HG02571 (cell line): ENCODE measurements at regions not wholly inside any gene's neighbourhood (a gene's known extent, or its start where the extent isn't known, plus 50 kb on each side); places are given as distances from the start of the nearest gene placed in this dataset.
"Not testable (repeated sequence)": the region's sequence is repeated elsewhere in the genome, so short reads cannot be mapped to it uniquely, and the experiment has no call there.

Experiments
- ATAC-seq: cut with Tn5 transposase; IDR thresholded peaks from one replicate; pipeline ENCODE4 v1.9.1; 2021; ENCODE audit warnings: mild to moderate bottlenecking, moderate library complexity; ENCODE audit not compliant: unreplicated experiment

DNA sequence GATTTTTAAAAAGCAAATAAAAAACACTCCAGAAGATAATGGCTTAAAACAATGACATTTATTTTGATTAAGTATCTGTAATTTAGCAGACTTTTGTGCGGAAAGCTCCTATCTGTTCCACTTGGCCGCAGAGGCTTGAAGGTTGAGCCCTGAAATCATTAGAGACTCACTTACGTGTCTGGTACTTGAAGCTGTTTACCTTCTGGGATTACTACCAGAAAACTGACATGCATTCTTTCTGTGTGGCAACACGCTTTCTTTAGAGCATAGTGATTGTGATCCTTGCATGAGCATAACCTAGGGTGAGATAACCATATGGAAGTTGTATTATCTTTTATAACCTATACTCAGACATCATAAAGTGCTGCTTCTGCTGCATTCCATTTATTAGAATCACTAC is 298.5 kb downstream of the SI start:
- no peak for ATAC-seq

DNA sequence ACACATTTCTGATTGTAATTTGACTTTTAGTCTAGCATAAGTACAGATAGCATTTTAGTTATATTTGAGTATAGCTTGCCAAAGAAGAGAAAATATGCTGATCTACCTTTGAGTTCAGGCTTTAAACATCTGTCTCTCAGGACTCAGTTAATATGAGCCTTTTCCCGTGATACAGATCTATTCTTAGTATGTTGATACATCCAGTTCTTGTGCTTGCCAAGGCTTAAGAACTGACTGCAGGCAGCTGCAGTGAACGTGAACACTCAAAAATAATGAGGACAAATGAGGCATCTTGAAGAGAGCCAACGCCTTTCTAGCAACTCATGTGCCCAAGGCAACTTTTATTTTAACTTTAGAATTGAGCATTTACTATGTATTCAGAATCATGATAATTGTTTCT is 325.5 kb downstream of the SI start:
- no peak for ATAC-seq

DNA sequence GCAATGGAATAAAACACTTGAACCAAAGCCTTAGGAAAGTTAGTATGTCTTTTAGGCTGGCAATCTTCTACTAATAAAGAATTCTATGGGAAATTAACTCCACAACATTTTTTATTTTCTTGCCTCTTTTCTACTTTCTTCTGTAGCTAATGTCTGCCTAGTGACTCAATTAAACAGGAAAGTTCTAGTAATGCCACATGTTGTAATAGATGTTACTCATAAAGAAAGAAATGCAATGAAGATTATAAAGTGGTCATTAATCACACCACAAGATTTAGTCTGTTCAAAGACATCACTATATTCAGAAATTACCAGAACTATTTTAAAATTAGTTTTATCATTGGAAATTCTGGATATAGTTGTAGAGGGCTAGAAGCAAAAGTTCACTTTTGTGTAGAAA is 329.7 kb downstream of the SI start:
- ATAC-seq = no peak

DNA sequence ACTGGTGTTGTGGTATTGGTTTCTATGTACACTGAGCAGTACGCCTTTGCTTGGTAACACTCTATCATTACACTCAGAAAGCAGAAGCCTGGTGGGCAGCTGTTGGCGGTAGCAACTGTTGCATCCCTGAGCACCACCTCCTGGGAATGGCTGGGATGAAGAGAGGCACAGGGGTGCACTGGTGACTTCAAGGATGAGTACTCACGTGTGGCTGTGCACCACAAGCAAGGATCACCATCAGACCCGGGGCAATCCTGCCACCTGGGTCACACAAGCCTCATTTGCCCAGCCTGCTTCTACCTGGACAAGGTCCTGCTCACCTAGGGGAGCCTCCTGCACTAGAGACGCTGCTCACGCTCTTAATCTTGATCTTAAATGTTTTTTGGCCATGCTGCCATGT is 336.4 kb downstream of the SI start:
- ATAC-seq = no peak

DNA sequence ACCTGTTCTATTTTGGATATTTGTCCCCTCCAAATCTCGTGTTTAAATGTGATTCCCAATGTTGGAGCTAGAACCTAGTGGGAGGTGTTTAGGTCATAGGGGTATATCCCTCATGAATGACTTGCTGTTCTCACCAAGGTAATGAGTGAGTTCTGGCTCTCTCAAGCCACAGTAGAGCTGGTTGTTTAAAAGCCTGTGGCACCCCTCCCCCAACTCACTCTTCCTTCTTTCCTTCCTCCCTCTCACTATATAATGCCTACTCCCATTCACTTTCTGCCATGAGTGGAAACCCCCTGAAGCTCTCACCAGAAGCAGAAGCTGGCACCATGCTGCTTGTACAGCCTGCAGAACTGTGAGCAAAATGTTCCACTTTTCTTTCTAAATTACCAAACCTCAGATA is 341.1 kb downstream of the SI start:
- ATAC-seq = no peak

DNA sequence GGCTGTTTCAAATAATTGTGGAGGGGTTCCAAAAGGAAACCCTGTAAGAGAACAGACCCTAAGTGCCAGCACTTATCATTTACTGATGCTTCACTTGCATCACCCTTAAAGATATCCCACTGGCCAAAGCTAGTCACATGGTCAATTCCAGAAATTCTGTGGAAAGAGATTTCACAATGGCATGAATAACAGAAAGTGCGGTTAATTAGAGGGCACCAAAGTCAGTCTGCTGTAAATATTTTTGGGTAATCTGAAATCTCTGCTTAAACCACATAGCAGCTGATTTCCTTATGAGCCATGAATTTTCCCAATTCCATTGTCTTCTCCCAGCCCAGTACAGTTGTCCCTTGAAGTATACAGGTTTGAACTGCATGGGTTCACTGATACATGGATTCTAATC is 346.1 kb downstream of the SI start:
- ATAC-seq = no peak

DNA sequence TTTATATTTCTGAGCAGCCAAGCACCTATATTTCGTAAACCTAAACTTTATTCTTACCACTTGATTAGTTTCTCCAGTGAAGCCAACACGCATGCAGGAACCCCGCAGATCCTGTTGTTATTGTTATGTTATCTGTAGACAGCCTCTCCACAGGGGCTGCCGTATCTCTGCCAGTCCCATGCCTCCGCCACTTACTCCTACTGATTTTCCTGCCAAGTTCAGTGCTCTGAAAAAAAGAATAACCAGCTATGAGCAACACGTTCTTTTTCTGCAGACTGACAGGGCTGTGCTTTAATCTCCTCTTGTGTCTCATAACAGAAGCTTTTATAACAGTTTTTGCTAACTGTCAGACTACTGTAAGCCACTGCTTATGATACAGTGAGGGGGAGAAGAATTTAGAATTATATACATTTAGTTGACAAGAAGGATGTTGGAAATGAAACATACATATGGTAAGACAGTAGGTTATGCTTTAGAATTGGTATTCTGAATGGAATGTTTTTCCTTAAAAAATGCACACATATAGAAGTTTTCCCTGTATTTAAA is 347.4 kb downstream of the SI start:
- no peak for ATAC-seq

DNA sequence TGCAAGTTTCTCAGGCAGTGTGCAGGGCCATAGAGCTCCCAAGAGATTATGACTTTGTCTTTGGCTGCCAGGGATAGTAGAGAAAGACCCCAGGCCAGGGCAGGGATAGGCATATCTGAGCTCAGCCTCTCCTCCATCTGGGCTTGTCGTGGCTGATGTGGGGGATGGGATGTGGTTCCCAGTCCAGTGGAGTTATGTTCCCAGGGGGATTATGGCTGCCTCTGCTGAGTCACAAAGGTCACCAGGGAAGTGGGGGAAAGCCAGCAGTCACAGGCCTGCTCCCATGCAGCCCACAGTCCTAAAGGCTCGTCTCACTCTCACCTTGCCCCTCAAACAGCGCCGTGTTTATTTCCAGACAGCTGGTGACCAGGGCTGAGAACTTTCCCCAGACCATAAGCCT is 354.9 kb downstream of the SI start:
- ATAC-seq = no peak

DNA sequence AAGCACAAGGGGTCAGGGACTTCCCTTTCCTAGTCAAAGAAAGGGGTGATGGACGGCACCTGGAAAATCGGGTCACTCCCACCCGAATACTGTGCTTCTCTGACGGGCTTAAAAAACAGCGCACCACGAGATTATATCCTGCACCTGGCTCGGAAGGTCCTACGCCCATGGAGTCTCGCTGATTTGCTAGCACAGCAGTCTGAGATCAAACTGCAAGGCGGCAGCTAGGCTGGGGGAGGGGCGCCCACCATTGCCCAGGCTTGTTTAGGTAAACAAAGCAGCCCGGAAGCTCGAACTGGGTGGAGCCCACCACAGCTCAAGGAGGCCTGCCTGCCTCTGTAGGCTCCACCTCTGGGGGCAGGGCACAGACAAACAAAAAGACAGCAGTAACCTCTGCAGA is 375.5 kb downstream of the SI start:
- ATAC-seq = not testable (repeated sequence)

DNA sequence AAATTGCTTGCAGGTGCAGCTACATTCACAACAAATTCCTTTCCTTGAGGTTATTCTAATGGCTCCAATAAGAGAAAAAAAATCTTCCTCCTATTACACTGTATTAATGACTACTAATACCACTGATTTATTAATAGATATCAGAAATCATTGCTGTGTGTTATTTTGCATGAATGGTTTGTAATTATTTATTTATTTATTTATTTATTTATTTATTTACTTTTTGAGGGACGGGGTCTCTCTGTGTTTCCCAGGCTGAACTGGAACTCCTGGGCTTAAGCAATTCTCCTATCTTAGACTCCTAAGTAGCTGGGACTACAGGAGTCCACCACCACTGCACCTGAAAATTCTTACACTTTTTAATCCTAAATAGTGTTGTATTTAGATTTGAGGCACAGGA is 390.4 kb downstream of the SI start:
- ATAC-seq = no peak

DNA sequence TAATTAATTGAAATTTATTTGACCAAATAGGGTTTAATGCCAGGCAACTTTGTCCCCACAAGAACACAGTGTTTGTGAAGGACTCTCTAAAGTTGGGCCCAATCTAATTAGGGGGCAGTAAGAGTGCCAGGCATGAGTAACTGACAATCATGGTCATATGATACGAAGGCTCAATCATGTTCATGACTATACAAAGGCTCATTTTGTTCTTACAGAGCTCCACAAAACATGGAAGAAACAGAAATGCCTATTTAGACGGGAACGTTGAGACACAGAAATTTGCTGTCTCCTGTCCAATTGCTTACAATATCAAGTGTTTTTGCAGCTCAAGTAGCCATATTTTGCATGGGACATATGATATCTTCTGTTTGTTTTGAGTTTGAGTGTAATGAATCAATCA is 391.1 kb downstream of the SI start:
- ATAC-seq = no peak

DNA sequence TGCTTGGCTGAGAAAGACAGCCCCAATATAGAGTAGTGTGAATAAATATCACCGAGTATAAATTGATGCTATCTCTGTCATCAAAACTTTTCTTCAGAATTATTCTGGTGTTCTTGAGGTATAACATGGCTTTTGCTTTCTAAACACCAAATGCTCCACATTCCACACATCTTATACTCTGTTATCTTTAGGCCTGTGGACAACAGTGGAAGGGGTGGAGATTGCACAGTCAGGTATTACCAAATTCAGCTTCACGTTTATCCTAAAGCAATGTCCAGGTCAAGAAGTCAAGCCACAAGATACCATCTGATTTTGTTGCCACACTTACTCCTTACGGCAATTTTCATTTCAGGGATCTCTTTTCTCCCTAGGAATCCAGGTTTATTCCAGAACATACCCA is 394.8 kb downstream of the SI start:
- no peak for ATAC-seq

DNA sequence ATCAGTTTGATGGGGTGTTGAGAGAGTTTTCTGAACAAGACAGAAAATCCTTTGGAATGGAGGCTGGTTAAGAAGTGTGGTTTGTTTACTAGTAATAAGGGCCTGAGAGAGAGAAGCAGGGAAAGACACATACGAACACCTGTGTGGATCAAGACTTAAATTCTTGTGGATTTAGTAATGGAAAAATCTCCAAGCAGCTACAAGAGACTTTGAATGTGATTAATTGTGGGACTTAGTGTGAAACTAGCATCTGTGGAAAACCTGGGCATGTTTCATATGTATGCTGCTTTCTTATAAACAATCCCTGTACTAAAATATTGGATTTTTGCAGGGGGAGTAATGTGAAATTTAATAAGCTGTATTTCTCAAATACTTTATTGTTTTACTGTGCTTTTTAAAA is 399.1 kb downstream of the SI start:
- ATAC-seq = no peak

DNA sequence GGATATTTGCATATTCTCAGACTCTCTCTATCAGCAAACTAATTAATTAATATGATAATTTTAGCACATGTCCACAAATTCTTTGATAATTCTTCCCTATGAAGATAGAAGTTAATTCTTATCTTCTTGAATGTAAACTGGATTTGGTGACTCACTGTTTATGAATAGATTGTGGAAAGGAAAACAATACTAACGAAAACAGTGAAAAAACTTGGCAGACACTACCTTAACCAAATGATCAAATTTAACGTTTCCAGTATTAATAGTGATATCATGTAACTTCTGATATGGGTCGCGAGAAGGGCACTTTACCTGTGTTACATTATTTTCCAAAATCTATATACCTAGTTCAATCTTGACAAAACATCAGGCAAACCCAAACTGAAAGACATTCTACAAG is 401.0 kb downstream of the SI start:
- ATAC-seq = no peak

DNA sequence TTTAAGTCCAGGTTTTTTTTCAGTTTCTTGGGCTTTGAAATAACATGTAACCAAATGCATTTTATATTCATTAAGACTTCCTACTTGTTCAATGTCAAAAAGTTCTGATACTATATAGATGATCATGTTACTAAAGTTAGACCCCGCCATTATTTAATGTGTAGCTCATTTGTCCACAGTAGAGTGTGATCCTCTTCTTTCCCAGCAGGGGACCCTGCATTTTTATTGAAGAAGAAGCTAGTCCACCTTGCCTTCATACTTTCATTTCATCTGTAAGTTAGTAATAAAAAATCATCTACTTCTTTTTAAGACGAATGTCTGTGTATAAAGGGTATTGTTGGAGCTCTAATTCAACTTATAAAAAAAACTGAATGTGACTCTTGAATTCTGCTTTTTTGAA is 404.6 kb downstream of the SI start:
- no peak for ATAC-seq

DNA sequence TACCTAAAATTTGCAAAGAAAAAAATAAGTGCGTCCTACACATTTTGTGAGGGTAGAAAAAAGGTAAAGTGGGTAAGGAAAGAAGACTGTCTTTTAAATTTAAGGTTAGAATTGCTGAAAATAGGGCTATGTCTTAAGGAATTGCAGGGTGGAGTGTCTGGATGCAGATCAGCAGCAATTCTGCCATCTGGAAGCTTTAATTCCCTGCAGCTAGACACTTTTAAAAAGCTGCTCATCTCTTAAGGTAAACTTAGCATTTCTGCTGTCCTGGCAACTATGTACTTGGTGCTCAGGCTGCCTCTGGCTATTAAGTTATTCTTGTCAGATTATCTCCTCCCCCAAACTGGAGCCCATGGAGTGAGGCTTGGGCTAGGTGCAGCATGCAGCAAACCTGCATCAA is 420.2 kb downstream of the SI start:
- ATAC-seq = no peak

DNA sequence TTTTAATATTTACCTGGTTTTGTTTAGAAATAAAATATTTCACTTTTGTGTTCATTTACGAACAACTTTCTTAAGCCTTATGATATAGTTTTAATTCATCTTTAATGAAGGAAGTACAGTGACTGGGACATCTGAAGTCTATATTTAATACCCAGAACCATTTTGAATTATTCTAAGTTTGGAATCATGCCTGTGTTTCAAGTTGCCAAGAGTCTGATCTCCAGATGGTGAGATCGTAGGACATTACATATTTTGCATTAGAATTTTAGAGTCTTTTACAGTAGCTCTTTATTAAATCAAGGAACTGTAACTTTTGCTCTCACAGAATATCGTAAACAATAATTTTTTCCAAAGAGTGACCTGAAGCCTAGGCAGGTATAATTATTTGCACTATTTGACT is 420.7 kb downstream of the SI start:
- ATAC-seq = no peak

DNA sequence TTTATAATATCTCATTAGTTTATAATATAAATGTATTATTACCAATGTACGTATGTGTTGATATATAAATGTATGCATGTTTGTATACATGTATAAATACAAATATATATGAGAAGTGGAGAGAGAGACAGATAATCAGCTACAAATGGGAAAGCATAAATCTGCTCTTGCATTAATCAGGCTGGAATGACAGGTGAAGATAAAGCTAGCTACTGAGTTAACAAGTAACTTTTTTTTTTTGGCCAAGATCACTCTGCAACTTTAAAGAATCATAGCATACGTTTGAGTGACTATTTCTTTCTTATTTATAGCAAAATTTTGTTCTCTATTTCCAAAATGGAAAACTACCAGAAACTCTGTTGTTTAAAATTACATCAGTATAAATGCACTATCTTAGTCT is 422.8 kb downstream of the SI start:
- ATAC-seq = no peak

DNA sequence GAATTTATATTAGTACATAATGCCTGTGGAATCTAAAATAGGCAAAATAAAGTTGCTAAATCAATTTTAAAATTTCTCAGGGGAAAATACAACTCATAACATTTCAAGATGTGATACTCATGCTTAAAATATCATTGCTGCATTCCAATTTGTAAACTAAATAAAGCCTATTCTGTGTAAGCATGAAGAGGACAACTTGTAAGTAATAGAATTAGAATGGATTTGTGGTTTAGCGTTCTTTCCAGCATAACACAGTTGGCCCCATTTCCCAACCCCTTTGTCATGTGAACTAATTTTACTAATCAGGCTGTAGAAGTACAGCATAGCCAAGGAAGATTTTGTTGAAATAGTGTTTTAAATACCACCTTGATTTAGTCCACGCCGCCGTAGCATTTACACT is 437.2 kb downstream of the SI start:
- ATAC-seq = no peak

DNA sequence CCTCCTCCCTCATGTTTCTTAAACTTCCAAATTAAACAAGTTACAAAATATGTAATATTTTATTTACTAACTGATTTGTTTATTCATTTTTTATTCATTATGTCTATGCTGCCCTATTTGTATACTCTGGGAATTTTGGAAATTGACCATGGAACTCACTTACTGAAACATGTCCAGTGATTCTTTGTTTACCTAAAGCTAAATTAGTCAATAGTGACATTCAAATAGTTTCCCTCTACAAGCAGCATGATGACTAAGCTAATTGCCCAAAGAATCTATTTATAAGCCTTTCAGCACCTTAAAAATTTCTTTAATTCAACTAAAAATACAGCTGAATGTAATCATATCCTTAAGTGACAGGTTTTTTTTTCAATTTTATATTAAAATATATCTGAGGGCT is 437.7 kb downstream of the SI start:
- no peak for ATAC-seq

DNA sequence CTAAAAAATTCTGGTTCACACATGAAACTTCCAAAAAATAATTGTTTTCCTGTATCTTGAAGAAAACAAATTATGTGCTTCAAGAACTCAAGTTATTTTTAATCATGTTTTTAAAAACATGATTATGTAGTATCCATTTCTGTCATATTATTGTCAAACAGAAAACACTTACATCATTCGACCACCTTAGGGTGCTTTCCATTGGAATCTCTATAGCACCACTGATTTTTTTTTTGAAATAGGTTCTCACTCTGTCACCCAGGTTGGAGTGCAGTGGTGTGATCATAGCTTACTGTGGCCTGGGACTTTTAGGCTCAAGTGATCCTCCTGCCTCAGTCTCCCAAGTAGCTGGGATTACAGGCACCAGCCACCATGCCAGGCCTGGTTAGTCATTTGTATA is 457.3 kb downstream of the SI start:
- ATAC-seq = no peak

DNA sequence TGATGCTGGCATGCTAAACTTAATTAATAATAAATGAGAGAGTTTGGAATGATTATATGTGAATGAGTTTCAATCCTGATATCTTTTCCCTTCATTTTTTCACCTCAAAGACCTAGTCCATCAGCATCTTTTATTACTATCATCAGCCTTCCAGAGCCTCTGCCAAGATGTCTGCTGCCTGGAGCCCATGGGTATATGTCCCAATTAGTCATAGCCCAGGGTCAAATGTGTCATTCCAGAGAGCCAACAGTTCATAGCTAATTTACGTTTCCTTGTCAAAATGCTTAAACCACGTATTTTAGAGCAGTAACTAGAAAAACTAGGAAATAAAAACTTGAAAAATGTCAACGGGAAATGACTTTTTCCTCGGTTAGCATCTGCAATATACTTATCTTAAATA is 457.9 kb downstream of the SI start:
- ATAC-seq = no peak

DNA sequence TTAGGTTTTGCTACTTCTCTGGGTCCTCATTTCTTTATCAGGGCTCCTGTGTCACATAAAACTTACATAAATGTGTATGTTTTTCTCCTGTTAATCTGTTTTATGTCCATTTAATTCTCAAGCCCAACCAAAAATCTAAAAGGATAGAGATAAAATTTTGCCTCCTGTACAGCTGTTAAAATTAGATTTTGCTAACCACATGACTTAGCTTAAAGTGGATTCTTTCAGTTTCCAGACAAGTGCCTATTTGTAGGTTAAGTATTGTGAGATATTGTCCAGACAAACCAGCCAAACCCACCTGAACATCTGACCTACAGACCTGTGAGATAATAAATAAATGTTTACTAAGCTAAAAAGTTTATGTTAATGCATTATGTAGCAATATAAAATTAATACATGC is 465.5 kb downstream of the SI start:
- ATAC-seq = no peak
